ENCODE measurements at regions not wholly inside any gene's neighbourhood (a gene's known extent, or its start where the extent isn't known, plus 50 kb on each side); places are given as distances from the start of the nearest gene placed in this dataset.

GRCh38 chr10:4557469-4557868 is 268.5 kb upstream of the AKR1E2 start:
- TF ChIP-seq JUN (IDR thresholded peaks at IDR 0.05; ENCODE audit: borderline replicate concordance, insufficient read depth, insufficient read length, low read depth) = no peak
- ChIA-PET POLR2A (no interaction called here), CTCF (no interaction called here)
- H3K4me3 ChIP-seq (replicated peaks in 1 of 3; ENCODE audit: insufficient read depth in 1 of 3, low read depth in 1 of 3, low read length in 3 of 3) = no peak overlapping the region
- FAIRE-seq (no peak), DNase-seq (ENCODE audit: low read depth, low spot score) (no peak)
- no peaks in the 10 kb centered on the region for H3K9me3 ChIP-seq (replicated peaks; ENCODE audit: control insufficient read depth, insufficient read depth, low read length)
- H4K20me1 ChIP-seq (replicated peaks; ENCODE audit: control insufficient read depth, extremely low read depth, insufficient read depth, low read length) = no peaks in the 10 kb centered on the region
- no TSS peak for BruUV-seq (replicated peaks)
- no peak overlapping the region for H3K27ac ChIP-seq (ENCODE audit: insufficient read depth, low read depth, low read length)
- no peak overlapping the region for H3K4me2 ChIP-seq (ENCODE audit: insufficient read depth, low read length)
- H2AFZ ChIP-seq (ENCODE audit: low read depth, low read length) = no peak overlapping the region
- H3K9ac ChIP-seq (replicated peaks; ENCODE audit: extremely low read depth, insufficient read depth, low read length) = no peak overlapping the region
- no peaks in the 10 kb centered on the region for H3K4me1 ChIP-seq (ENCODE audit: control insufficient read depth, extremely low read depth, insufficient read depth, low read length)
- no peaks in the 10 kb centered on the region for H3K79me2 ChIP-seq (ENCODE audit: control insufficient read depth, insufficient read depth, low read length)
- H3K9me1 ChIP-seq (replicated peaks; ENCODE audit: control insufficient read depth, extremely low read depth, insufficient read depth, low read length) = no peaks in the 10 kb centered on the region
- H3K36me3 ChIP-seq (ENCODE audit: control insufficient read depth in 2 of 2, extremely low read depth in 1 of 2, insufficient read depth in 2 of 2, low read length in 2 of 2) = no peaks in the 10 kb centered on the region
- intact Hi-C loops (cut with micrococcal nuclease) = no loop called here
- H3K27me3 ChIP-seq (ENCODE audit: control insufficient read depth in 2 of 2, insufficient read depth in 2 of 2, low read length in 2 of 2) = no peaks in the 10 kb centered on the region
- dilution Hi-C loops (cut with MboI; ENCODE audit: extremely low pct_ligation_motif_present, low sequenced_read_pairs) = no loop called here

- FAIRE-seq (no peak), DNase-seq (ENCODE audit: low read depth, low spot score) (no peak)
- H3K9me1 ChIP-seq (replicated peaks; ENCODE audit: control insufficient read depth, extremely low read depth, insufficient read depth, low read length) = no peaks in the 10 kb centered on the region
- BruUV-seq (replicated peaks) = no TSS peak
- dilution Hi-C loops (cut with MboI; ENCODE audit: extremely low pct_ligation_motif_present, low sequenced_read_pairs) = no loop called here
- TF ChIP-seq JUN (IDR thresholded peaks at IDR 0.05; ENCODE audit: borderline replicate concordance, insufficient read depth, insufficient read length, low read depth) (no peak), MAX (IDR thresholded peaks at IDR 0.05; ENCODE audit: insufficient read depth, insufficient read length) (no peak), FOS (IDR thresholded peaks at IDR 0.05; ENCODE audit: borderline replicate concordance, insufficient read depth, low read length) (no peak), MYC (IDR thresholded peaks at IDR 0.05; ENCODE audit: low read depth, low read length) (no peak)
- H3K9me3 ChIP-seq (replicated peaks; ENCODE audit: control insufficient read depth, insufficient read depth, low read length) = no peaks in the 10 kb centered on the region
- H2AFZ ChIP-seq (ENCODE audit: low read depth, low read length) = no peak overlapping the region
- no peak overlapping the region for H3K9ac ChIP-seq (replicated peaks; ENCODE audit: extremely low read depth, insufficient read depth, low read length)
- H3K79me2 ChIP-seq (ENCODE audit: control insufficient read depth, insufficient read depth, low read length) = no peaks in the 10 kb centered on the region
- no peaks in the 10 kb centered on the region for H3K27me3 ChIP-seq (ENCODE audit: control insufficient read depth in 2 of 2, insufficient read depth in 2 of 2, low read length in 2 of 2)
- H4K20me1 ChIP-seq (replicated peaks; ENCODE audit: control insufficient read depth, extremely low read depth, insufficient read depth, low read length) = no peaks in the 10 kb centered on the region
- H3K4me3 ChIP-seq (replicated peaks in 1 of 3; ENCODE audit: insufficient read depth in 1 of 3, low read depth in 1 of 3, low read length in 3 of 3) = no peak overlapping the region
- intact Hi-C loops (cut with micrococcal nuclease) = no loop called here
- H3K4me2 ChIP-seq (ENCODE audit: insufficient read depth, low read length) = no peak overlapping the region
- ChIA-PET POLR2A (no interaction called here), CTCF (no interaction called here)
- no peak overlapping the region for H3K27ac ChIP-seq (ENCODE audit: insufficient read depth, low read depth, low read length)
- no peaks in the 10 kb centered on the region for H3K36me3 ChIP-seq (ENCODE audit: control insufficient read depth in 2 of 2, extremely low read depth in 1 of 2, insufficient read depth in 2 of 2, low read length in 2 of 2)
- no peaks in the 10 kb centered on the region for H3K4me1 ChIP-seq (ENCODE audit: control insufficient read depth, extremely low read depth, insufficient read depth, low read length)
These were observed 269.5 kb upstream of the AKR1E2 start for GRCh38 chr10:4556527-4556926.
